ENCODE measurements at regions not wholly inside any gene's neighbourhood (a gene's known extent, or its start where the extent isn't known, plus 50 kb on each side); places are given as distances from the start of the nearest gene placed in this dataset.

DNA sequence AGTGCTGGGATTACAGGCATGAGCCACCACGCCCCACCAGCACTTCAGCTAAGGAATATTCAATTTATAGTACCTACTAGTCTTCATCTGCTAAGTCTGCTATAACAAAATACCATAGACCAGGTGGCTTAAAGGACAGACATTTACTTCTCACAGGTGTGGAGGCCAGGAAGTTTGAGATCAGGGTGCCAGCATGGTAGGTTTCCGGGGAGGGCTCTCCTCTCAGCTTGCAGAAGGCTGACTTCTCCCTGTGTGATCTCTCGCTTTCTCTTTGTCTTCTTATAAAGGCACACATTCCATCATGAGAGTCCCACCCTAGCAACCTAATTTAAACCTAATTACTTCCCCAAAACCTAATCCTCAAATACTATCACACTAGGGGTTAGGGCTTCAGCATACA, 433.0 kb downstream of the INSC start:
- TF ChIP-seq CTCF (IDR thresholded peaks at IDR 0.05 in 8 of 11, conservative IDR thresholded peaks at IDR 0.05 in 3 of 11) (no peak), POLR2A (IDR thresholded peaks at IDR 0.05) (no peak)
